GM20431 (cell line): ENCODE measurements at regions not wholly inside any gene's neighbourhood (a gene's known extent, or its start where the extent isn't known, plus 50 kb on each side); places are given as distances from the start of the nearest gene placed in this dataset.
"Not testable (repeated sequence)": the region's sequence is repeated elsewhere in the genome, so short reads cannot be mapped to it uniquely, and the experiment has no call there.

Source experiments
- in situ Hi-C: fragments of 300-500 bp; cut with MseI, MboI; formaldehyde crosslinking; loops from one replicate; pipeline ENCODE4 v1.15.0; 2020; ENCODE audit warnings: low sequenced_read_pairs; ENCODE audit not compliant: unreplicated experiment

DNA sequence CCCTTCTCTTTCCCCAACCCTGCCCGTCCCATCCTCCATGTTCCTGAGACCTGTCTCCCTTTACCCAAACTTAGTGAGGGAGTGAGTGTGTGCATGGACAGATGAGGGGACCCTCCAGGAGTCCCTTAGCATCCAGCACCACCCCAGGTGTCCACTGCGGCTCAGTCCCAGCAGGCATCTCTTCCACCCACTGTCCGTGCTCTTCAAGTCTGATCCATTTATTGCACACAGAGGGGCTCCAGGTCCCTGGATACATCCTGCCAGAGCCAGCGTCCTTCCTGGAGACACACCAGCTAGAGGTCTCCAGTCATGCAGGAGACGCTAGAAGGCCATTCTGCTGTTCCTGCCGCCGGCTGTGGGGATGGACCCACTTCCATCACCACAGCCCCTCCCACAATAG is 239.2 kb downstream of the ADGRD1 start:
- in situ Hi-C loops, result no loop called here

DNA sequence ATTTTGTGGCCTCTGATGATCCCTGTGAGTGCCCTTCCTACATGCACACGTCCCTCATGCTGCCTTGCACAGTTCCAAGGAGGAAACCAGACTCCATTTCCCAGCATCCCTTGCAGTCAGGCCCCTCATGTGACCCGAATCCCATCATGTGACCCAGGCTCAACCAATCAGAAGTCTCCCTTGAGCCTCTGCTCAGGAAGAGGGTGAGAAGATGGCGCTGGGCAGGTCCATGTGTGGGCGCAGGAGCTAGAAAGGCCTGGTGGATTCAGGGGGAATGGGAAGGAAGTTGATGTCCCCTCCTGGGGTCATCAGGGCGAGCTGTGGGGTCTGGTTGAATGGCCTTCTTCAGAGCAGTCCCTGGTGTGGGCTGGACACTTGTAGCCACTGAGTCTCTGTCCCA is 240.5 kb downstream of the ADGRD1 start:
- in situ Hi-C loops, result no loop called here

DNA sequence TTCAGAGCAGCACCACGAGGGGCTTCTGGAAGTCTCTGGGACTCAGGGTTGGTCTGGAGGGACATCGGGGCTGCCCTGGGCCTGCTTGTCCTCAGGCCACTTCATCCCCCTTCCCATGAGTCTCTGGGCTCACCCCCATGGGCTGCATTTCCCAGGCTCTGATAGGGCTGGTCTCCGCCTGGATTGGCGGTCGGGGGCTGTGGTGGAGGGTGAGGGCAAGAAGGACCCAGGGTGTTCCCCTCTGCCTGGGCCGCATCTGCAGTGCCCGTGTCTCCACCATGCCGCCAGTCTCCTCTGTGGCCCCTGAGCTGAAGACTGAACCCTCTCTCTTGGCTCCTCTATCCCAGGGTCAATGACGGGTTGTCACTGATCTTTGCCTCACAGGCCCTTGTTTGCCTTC is 242.1 kb downstream of the ADGRD1 start:
- in situ Hi-C loops, result no loop called here

DNA sequence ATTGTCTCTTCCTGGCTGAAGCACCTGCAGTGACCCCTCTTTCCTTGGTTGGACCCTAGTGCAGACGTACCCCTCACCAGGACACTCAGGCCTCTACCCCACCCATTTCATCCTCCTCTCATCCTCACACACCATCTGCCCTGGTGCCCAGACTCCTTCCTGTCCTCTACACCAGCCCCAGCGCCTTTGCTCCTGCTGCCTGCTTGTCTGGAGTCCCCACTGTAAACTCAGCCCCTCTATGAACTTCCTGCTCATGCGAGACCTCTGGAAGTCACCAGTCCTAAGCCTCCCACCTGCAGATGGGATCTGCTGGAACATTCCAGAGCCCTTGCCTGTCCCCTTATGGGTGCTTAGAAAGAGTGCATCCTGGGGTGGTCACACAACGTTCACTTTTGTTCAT is 242.5 kb downstream of the ADGRD1 start:
- in situ Hi-C loops, result no loop called here

DNA sequence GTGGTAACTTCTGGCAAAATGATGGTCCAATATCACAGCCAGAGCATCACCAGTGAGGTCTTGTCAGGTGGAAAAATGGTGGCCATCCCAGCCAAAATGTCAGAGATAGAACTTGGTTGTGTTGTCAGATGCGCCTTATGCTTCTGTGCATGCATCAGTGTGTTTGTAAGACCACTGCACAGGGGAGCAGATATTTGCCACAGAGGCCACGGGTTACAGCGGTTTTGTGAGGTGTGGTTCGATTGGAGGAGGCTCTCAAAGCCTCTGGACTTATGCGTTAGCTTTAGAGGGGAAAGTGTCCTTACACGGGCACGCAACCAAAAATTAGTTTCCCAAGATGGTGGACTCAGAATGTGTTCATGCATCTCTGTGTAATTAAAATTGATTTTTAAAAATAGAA is 243.8 kb downstream of the ADGRD1 start:
- in situ Hi-C loops, result no loop called here

DNA sequence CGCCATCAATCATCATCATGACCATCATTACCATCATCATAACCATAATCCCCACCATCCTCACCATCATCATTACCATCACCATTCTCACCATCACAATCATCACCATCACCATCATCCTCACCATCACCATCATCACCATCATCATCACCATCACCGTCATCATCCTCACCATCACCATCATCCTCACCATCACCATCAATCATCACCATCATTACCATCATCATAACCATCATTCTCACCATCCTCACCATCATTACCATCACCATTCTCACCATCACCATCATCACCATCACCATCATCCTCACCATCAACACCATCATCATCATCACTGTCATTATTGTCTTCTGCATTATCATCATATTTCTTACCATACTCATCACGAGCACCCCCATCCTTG is 245.5 kb downstream of the ADGRD1 start:
- in situ Hi-C loops, result no loop called here

DNA sequence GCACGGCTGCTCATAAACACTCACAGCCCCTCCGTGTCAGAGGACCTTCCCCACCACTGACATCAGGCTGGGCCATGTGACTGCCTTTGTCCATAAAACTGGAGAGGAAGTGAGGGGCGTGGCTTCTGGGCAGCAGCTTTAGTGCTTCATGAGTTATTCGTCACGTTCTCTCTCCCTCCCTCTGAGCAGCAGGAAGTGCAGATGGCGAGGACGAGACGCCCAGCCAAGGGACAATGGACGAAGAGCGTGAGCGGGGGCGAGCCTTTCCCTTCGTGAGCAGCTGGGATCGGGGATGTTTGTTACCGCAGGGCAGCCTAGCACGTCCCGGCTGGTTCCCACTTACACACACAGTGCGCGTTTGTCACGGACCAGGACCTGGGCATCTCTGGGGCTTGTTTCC is 248.2 kb downstream of the ADGRD1 start:
- in situ Hi-C loops, result not testable (repeated sequence)

DNA sequence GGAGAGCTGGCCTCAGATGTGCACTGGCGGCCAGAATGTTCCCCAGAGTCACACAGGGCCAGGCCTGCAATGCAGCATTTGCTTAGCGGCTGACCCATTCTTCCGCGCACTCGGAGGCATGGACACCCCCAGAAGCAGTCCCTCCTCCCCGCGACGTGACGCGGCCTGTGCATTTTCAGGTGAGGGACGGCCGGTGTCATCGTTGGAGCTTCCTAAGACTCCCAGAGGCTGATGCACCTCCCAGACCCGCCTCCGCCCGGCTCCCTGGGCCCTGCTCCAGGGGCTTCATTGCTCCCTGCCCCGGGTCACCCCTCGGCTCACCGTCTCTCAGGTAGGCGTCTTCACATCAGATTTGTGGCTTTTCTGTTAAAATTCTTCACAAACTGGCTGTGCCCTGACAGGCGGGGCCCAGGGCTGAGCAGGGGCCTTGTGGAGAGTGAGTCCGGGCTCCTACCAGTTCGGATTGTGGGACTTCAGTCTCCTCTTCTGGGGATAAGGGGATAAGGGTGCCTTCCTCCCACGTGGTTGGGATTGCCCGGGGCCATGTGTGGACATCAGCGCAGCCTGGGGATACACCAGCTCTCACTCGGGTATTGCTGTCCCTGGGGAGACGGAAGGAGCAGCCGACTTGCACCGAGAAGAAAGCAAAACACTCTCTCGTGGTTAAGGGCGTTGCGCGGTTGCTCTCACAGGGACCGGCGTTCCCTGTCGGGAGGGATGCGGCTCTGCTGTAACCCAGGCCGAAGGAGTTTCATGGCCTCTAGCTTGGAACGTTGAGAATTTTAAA is 249.1 kb downstream of the ADGRD1 start:
- in situ Hi-C loops, result no loop called here

DNA sequence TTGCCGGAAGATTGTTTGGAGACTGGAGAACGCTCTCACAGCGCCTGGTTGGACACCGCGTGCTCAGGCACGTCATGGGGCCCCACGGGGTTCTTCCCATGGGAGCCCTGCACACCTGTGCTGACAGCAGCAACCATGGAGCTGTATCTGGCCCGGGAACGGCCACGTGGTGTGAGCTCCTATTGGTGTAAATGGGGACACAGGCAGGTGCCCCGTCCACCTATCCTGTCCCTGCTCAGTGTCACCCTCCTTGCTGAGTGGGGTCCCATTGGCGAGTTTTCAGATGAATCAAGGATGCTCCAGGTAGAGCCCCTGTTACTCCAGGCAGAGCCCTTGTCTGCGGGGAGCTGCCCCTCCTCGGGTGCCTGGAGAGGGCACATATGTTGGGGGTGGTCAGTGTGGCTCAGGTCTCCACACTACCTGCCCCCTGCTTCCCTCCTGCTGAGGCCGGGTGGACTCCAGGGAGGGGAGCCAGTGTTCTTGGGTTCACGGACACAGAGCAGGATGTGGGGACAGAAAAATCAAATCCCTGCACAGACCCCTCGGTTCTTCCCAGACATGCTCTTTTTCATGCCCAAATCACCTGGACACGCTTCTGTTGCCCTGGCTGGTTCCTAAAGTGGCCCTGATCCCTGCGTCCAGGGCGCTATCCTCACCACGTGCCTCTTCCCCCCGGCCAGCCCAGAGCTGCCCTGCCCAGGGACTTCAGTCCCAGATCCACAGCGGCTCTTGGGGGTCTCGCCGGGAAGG is 250.1 kb downstream of the ADGRD1 start:
- in situ Hi-C loops, result no loop called here

DNA sequence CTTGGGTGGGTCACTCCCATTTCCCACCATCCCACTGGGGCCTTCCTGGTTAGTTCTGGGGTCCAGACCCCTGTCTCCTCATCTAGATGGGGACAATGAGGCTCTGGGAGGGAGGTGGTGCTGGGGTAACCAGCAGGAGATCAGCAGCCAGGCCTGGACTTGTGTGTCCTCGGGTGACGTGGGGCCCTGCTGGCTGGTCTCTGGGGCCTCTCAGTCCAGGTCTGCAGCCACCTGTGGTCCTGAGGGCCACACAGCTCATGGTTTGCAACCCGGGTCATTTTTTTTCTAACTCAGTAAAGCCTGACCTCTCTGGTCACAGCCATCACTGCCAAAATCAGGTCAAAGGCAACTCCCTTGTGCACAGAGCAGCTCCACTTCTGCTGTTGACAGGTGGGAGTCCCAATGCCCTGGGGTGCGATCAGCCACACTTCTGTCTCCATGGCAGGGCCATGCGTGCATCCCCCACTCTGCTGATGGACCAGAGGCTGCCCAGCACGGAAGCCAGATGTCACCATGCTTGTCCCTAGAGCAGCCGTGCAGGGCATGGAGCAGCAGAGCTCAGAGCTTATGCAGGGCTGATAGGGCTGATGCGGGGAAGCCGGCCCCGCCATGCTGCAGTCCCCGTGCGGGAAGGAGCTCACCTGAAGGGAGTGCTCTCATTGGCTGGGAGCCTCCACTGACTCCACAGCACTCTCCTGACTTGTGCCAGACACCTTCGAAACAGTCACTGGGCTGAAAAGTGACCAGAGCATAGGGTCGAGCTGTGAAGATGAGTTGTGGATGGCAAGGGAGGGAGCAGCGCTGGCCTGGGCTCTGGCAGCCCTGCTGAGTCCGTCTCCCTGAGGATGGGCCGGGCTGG is 250.9 kb downstream of the ADGRD1 start:
- in situ Hi-C loops, result no loop called here

DNA sequence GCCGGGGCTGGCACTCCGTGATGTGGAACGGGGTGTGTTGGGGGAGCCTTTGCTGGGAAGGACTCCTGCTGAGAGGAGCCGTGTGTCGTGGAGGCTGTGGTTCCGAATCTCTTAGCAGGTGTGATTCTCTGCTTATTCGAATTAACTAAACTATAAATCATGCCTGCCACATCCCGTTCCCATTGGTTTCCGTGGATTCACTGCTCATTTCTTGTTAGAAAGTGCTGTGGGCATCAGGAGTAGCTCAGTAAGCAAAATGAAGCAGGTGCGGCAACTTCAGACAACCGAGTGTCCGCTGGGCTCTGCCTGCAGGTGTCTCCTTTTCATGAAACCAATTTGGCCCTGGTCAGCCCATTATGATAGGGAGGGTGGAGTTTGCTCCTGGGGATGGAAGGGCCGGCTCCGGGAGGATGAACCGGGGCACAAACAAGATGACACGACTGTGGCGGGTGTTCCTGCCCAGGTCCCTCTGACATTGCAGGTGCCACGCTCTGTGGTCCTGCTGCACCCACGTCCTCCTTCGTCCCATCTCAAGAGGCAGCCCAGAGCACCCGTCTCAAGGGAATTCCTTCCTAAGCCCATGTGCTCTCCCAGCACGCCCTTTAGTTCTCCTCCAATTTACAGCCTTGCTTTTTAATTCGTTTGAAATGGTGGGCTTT is 251.7 kb downstream of the ADGRD1 start:
- in situ Hi-C loops, result not testable (repeated sequence)

DNA sequence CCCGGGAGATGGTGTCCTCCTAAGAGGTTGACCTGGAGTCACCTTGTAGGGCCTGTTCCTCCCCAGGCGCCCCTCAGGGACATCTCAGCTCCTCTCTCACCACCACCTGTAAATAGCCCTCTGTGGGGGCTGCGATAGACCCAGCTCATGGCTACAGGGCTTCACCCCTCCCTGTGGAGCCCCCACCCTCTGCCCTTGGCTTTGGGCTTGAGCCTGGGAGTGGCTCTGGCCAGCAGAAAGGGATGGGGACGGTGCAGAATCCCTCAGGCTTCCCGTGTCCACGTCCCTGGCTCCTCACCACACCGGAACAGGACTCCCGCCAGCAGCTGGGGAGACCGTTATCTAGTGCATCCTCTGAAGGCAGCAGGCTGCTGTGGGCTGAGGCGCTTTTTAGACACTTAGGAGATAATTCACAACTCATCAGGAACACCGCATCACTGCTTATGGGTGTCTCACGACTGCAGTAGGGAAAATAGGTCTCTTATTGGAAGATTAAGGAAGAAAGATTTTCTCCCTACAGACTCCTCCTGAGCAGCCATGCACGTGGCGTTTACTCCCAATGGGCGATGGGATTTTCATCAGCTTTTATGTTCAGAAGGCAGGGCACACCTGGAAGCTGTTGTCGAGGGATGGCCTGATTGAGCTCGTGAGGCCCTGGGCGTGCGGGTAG is 253.1 kb downstream of the ADGRD1 start:
- in situ Hi-C loops, result not testable (repeated sequence)

DNA sequence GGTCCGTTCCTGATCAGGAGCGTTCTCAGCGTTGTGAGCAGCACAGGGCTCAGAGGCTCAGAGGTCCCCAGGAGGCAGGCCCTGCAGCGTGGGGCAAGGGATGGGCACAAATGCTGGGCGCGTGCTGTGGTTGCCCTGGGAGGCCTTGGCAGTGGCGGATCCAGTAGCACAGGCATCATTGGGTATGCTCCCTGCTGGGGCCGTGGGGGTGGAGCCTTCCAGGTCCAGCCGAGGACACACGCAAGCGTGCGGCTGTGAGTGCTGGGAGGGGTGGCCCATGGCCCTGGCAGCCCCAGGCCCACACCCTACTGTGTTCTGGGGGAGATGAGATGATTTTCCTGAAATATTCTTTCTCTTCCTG is 253.6 kb downstream of the ADGRD1 start:
- in situ Hi-C loops, result not testable (repeated sequence)

DNA sequence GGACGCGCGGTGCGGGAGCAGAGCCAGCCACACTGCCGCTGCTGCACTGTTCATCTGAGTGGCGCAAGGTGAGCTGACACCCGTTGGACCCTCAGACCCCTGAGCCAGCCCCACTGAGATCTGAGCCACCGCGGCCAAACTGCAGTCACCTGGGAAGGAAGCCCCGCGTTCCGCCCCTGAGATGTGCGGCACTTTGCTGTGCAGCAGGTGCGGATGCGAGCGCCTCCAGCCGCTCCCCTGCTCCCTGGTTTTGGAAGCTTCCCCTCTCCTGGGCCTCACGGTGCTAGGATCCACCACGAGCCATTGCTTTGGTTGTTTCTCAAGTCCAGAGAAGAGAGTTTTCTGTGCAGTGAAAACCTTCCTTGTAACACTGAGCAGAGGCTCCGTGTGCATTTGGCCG is 254.1 kb downstream of the ADGRD1 start:
- in situ Hi-C loops, result not testable (repeated sequence)

DNA sequence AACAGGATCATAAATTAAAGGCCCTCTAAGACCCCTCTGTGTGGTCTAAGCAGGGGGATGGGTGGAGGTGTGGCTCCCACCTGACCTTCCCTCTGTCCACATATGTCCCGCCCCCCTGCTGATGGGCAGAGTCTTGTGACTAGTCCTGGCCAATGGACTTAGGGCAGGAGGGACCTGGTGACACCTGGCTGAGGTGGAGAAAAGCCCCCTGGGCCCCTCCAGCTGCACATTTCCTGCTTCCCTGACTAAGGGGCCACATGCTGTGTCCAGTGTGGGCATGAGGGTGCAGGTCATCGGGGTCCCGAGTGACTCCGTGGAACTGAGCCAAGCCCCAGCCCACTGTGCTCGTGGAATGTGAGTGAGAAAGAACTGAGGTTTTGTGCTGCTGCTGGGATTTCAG is 254.7 kb downstream of the ADGRD1 start:
- in situ Hi-C loops, result no loop called here

DNA sequence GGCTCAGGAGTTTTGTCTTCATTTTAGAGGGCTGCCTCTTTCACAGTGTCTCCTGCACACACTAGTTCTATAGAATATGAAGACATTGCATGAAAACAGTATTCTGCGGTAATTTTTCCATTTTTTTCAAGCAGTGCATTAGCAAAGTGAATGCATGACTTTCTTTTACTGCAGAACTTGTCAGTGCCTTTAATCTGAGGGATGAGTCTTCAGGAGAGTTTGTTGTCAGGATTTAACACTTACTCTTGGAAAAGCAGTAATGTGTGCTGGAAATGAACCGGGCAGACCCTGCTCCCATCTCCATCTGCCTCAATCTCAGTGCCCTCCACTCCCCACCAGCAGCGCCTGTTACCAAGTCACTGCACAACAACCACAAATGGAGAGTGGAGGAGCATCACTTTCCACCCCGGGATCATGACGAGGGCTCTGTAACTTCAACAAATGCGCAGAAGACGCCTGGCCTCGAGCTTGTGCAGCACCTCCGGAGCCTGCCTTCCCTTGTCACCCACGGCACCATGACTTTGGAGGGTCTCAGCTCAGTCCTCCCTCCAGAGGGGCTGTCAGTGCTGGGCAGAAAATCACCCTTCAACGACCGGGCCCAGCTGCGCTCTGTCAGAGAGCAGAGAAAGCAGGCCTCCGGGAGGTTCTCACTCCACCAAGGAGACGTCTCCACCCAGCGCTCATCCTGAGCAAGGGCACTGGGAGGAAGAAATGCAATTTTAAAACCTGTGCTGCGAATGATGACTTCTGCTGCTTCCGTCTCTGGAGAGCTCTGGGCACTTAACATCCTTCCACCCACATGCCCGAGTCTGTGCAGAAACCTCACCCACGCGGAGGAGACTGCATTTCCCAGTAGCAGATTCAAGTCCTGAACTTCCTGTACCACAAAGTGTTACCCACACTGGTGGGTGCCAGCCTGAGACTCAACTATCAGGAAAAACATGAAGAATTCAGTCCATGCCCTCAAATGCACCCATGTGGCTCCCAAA is 255.7 kb downstream of the ADGRD1 start:
- in situ Hi-C loops, result no loop called here

DNA sequence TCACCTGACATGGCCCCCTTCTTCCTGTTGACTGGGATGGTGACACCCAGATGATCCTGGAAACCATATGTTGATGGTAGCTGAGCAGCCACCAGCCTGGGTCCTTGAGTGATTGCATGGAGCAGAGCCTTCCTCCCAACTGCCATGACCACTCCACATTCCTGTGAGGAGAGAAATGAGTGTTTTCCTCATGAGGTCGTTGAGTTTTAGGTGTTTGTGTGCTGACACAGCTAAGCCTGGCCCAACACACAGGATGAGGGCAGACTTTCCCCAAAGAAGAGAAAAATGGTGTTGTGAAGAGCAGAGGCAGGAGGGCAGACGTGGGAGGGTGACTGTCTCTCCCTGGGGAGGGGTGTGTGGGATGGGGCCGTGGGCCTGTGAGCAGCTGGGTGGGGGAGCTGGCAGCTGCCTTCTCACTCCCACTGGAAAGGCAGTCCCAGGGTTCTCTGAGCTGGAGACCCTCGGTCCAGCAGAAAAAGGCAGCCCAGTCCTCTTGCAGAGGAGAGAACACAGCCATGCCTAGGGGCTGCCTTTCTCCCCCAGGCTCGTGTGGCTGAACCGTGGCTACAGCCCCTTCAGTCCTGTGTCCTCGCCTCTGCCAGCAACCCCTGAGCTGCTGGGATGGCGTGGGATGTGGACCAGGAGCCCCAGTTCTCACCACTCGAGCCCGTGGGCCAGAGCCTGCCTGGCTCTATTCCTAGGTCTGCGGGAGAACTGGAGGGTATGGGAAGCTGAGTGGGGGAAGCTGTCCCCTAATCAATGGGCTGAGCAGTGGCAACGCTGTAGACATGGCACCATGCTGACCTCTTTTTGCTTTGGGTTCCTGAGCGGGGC is 257.0 kb downstream of the ADGRD1 start:
- in situ Hi-C loops, result no loop called here
